Common myeloid progenitor, CD34-positive (primary cell): ENCODE measurements at regions not wholly inside any gene's neighbourhood (a gene's known extent, or its start where the extent isn't known, plus 50 kb on each side); places are given as distances from the start of the nearest gene placed in this dataset.

Experiments
- CTCF ChIA-PET: fragments of 350-600 bp; sonication (Branson Sonifier 250); formaldehyde crosslinking; loops from one replicate; lab custom pipeline; 2021; ENCODE audit warnings: antibody characterized with exemption; lab: Charles Lee
- POLR2A ChIA-PET: fragments of 350-600 bp; sonication (Branson Sonifier 250); formaldehyde crosslinking; loops from one replicate; lab custom pipeline; 2021; ENCODE audit warnings: antibody characterized with exemption; lab: Charles Lee
- DNase-seq, 3 donors: peaks; one replicate each; pipeline versions ENCODE4 v3.0.0 to v3.0.0-alpha.2; 2013
- H3K27ac ChIP-seq, 2 experiments: 1 replicate in 1 of 2; 2 replicates in 1 of 2; pipeline ENCODE4 v1.7.0; 2013; ENCODE audit warnings: inconsistent platforms in 2 of 2, low read length in 2 of 2, mild to moderate bottlenecking in 2 of 2, low read depth in 1 of 2, moderate library complexity in 1 of 2; ENCODE audit not compliant: severe bottlenecking in 2 of 2, insufficient read depth in 1 of 2, poor library complexity in 1 of 2
- H3K27me3 ChIP-seq, 5 experiments: replicated peaks in 2 of 5; 1 replicate in 3 of 5; 2 replicates in 2 of 5; pipeline versions ENCODE4 v1.6.1 to v1.7.0; 2013; ENCODE audit warnings: low read length in 4 of 5, mild to moderate bottlenecking in 2 of 5, moderate library complexity in 2 of 5, inconsistent platforms in 1 of 5; ENCODE audit not compliant: insufficient read depth in 5 of 5, control insufficient read depth in 4 of 5
- H3K36me3 ChIP-seq, 4 experiments: 1 replicate in 2 of 4; 2 replicates in 2 of 4; pipeline versions ENCODE4 v1.6.1 to v1.7.0; 2013; ENCODE audit warnings: low read length in 3 of 4, control low read depth in 1 of 4, mild to moderate bottlenecking in 1 of 4; ENCODE audit not compliant: control insufficient read depth in 4 of 4, insufficient read depth in 4 of 4
- H3K4me1 ChIP-seq, 4 experiments: 1 replicate in 3 of 4; 2 replicates in 1 of 4; pipeline versions ENCODE4 v1.6.1 to v1.7.1; 2013; ENCODE audit warnings: low read length in 3 of 4, mild to moderate bottlenecking in 3 of 4, control low read depth in 1 of 4, inconsistent platforms in 1 of 4, moderate library complexity in 1 of 4; ENCODE audit not compliant: control insufficient read depth in 4 of 4, insufficient read depth in 4 of 4; ENCODE audit errors: control extremely low read depth in 1 of 4
- H3K4me3 ChIP-seq, 7 experiments: 1 replicate in 4 of 7; 2 replicates in 3 of 7; pipeline versions ENCODE4 v1.5.1 to v1.7.0; 2013; ENCODE audit warnings: mild to moderate bottlenecking in 7 of 7, low read length in 6 of 7, moderate library complexity in 6 of 7, inconsistent platforms in 2 of 7, low read depth in 2 of 7, control low read depth in 1 of 7; ENCODE audit not compliant: insufficient read depth in 4 of 7, control insufficient read depth in 1 of 7; ENCODE audit errors: extremely low read depth in 1 of 7
- H3K9me3 ChIP-seq, 5 experiments: 1 replicate in 4 of 5; 2 replicates in 1 of 5; pipeline versions ENCODE4 v1.6.1 to v1.7.1; 2013; ENCODE audit warnings: low read length in 4 of 5, mild to moderate bottlenecking in 2 of 5, inconsistent platforms in 1 of 5, low read depth in 1 of 5, moderate library complexity in 1 of 5; ENCODE audit not compliant: control insufficient read depth in 4 of 5, insufficient read depth in 2 of 5; ENCODE audit errors: control extremely low read depth in 1 of 5
- WGBS: methylation state at CpG from one replicate; pipeline ENCODE4 v1.1.5; 2013; ENCODE audit not compliant: insufficient coverage; 5-methylcytosine and 5-hydroxymethylcytosine counted together

DNA sequence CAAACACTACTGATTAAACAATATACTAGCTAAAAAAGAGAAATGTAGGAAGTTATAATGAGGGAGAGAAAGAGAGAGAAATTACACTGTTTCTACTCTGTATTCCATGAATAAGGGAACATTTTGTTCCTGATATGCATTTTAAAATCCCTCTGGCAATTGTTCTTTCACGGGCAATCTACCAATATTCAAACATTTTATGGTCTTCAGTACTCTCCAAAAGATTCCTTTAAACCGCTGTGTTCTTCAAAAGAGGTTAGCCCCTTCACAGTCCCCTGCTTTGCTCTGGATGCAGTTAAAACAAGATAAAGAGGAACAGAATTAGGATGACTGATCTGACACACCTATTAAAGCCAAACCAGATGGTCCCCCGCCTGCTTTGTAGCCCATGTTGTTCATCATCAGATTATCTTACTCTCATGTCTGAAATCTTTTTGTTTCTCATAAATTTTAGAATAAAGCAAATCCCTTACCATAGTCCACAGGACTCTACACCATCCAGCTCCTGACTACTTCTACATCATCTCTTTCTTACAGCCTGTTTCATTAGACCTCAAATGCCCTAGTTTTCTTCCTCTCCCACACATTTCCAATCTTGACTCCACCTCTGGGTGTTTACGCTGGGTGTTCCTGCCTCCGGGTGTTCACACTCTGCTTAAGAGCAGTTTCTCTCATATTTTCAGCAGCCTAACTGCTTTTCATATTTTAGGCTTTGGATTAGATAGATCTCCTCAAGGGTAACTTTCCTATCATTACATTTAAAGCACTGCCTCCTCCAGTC lies 399.7 kb downstream of the COL12A1 start:
- DNase-seq: no peak
- POLR2A ChIA-PET: no interaction called here
- 94% methylated on average over 4 of the region's 5 CpGs for WGBS
- Histone ChIP-seq H3K27me3 (no peaks in the 10 kb centered on the region), H3K4me1 (no peaks in the 10 kb centered on the region), H3K36me3 (no peaks in the 10 kb centered on the region), H3K27ac (no peak overlapping the region), H3K9me3 (no peaks in the 10 kb centered on the region), H3K4me3 (no peak overlapping the region)
- CTCF ChIA-PET: no interaction called here

DNA sequence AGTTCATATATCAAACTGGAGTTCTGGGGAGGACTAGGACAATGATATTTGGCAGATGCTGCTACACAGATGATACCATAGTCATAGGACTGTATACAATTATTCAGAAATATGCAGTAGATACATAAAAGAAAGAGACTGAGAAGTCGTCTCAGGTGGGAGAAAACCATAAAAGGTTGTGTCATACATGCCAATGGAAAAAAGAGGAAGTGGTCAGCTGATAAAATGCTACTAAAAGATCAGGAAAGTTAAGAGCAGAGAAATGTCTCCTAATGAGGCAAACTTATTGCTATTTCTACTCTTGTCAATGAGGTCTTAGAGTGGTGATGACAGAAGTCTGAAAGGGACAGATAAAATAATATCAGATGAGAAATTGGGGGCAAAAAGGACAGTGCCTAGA lies 407.6 kb downstream of the COL12A1 start:
- no CpG with 5 or more reads among the region's 1 CpG for WGBS
- Histone ChIP-seq H3K27me3 (no peaks in the 10 kb centered on the region), H3K9me3 (peaks cover 0 to 2% (median 0%) of the 10 kb centered on the region in 5 experiments), H3K27ac (no peak overlapping the region), H3K4me1 (no peaks in the 10 kb centered on the region), H3K4me3 (no peak overlapping the region), H3K36me3 (no peaks in the 10 kb centered on the region)
- DNase-seq: no peak
- CTCF ChIA-PET: no interaction called here
- POLR2A ChIA-PET: no interaction called here

DNA sequence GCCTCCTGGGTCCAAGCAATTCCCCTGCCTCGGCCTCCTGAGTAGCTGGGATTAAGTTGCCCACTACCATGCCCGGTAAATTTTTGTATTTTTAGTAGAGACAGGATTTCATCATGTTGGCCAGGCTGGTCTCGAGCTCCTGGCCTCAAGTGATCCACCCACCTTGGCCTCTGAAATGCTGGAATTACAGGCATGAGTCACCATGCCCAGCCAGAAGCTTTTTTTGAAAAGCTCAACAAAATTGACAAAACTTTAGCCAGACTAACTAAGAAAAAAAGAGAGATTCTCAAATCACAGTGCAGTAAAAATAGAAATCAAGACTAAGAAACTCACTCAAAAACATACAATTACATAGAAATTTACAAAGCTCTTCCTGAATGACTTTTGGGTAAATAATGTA lies 420.6 kb downstream of the COL12A1 start:
- Histone ChIP-seq H3K4me3 (no peak overlapping the region), H3K4me1 (no peaks in the 10 kb centered on the region), H3K9me3 (peaks cover 0 to 2% (median 0%) of the 10 kb centered on the region in 5 experiments), H3K36me3 (no peaks in the 10 kb centered on the region), H3K27ac (no peak overlapping the region), H3K27me3 (no peaks in the 10 kb centered on the region)
- no peak for DNase-seq
- 96% methylated on average over 3 of the region's 3 CpGs for WGBS
- ChIA-PET POLR2A (no interaction called here), CTCF (no interaction called here)

DNA sequence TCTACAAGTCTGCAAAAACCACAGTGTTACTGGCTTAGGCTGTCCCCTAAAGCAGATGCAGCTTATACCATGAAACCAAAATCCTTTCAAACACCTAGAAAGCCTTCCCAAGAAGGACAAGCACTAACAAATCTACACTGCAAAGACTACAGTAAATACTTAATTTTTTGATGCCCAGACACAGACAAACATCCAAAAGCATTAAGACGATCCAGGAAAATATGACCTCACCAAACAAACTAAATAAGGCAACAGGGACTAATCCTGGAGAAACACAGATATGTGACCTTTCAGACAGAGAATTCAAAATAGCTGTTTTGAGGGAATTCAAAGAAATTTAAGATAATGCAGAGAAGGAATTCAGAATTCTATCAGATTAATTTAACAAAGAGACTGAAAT lies 423.5 kb downstream of the COL12A1 start:
- CTCF ChIA-PET: no interaction called here
- WGBS: no CpG with 5 or more reads among the region's 1 CpG
- DNase-seq: no peak
- H3K27ac ChIP-seq: no peak overlapping the region
- no peaks in the 10 kb centered on the region for H3K27me3 ChIP-seq
- POLR2A ChIA-PET: no interaction called here
- no peaks in the 10 kb centered on the region for H3K36me3 ChIP-seq
- H3K4me3 ChIP-seq: no peak overlapping the region
- no peaks in the 10 kb centered on the region for H3K9me3 ChIP-seq
- H3K4me1 ChIP-seq: no peaks in the 10 kb centered on the region

DNA sequence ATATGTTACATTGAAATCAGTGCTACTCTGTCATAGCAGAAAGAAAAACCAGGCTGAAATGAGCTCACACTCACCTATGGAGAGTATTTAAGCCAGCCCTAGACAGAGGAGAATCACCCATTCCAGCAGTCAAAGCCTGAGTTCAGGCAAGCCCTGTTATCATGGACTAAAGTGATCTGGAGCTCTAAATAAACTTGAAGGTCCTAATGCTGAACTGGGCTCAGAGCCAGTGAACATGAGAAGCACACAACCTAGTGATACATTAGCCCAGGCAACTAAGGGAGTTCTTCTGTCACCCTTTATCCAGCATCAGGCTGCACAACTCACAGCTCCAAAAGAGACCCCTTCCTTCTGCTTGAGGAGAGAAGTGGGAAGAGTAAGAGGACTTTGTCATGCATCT lies 425.0 kb downstream of the COL12A1 start:
- DNase-seq: no peak
- no peaks in the 10 kb centered on the region for H3K9me3 ChIP-seq
- POLR2A ChIA-PET: no interaction called here
- no peaks in the 10 kb centered on the region for H3K27me3 ChIP-seq
- H3K4me1 ChIP-seq: no peaks in the 10 kb centered on the region
- no peak overlapping the region for H3K27ac ChIP-seq
- H3K4me3 ChIP-seq: no peak overlapping the region
- CTCF ChIA-PET: no interaction called here
- H3K36me3 ChIP-seq: no peaks in the 10 kb centered on the region

DNA sequence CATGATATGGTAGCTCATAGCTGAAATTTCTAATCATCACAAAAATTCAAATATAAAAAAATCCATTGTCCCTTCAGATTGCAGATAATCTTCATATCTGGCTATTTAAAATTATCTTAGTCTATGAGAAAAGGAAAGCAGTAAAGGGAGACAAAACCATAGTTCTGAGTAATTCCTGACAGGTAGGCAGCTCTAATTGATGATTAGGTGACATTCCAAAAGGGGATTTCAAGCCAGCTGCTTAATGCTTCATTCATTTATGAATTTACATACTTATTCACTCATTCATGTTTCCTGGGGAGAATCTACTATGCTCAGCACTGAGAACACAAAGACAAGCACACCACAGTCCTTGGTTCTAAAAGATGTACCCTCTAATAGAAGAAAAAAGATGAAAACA lies 437.1 kb downstream of the COL12A1 start:
- no peaks in the 10 kb centered on the region for H3K27me3 ChIP-seq
- H3K27ac ChIP-seq: no peak overlapping the region
- H3K4me3 ChIP-seq: no peak overlapping the region
- ChIA-PET CTCF (no interaction called here), POLR2A (no interaction called here)
- H3K9me3 ChIP-seq: no peaks in the 10 kb centered on the region
- DNase-seq: no peak
- no peaks in the 10 kb centered on the region for H3K36me3 ChIP-seq
- H3K4me1 ChIP-seq: no peaks in the 10 kb centered on the region

DNA sequence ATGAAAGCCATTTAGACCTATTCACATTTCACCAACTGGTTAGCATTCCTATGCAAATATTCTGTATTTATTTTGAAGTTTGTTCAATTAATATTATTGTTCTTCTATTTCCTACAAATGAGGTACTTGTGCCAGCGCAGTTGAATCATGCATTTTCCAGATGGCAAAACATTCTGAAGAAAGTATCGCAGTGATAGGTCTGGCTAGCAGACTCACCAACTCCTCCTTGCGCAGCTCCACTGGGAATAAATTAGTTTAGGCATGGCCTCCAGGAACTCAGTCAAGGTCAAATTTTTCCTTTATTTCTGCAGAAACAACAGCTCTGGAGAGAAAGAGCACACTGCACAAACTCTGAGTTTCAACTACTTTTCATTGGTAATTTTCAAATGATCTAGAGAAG lies 437.7 kb downstream of the COL12A1 start:
- H3K9me3 ChIP-seq: no peaks in the 10 kb centered on the region
- no peaks in the 10 kb centered on the region for H3K27me3 ChIP-seq
- POLR2A ChIA-PET: no interaction called here
- H3K4me1 ChIP-seq: no peaks in the 10 kb centered on the region
- no peak overlapping the region for H3K4me3 ChIP-seq
- CTCF ChIA-PET: no interaction called here
- WGBS: 81% methylated on average over 3 of the region's 3 CpGs
- H3K27ac ChIP-seq: no peak overlapping the region
- no peaks in the 10 kb centered on the region for H3K36me3 ChIP-seq
- no peak for DNase-seq
